ENCODE measurements at regions not wholly inside any gene's neighbourhood (a gene's known extent, or its start where the extent isn't known, plus 50 kb on each side); places are given as distances from the start of the nearest gene placed in this dataset.

DNA sequence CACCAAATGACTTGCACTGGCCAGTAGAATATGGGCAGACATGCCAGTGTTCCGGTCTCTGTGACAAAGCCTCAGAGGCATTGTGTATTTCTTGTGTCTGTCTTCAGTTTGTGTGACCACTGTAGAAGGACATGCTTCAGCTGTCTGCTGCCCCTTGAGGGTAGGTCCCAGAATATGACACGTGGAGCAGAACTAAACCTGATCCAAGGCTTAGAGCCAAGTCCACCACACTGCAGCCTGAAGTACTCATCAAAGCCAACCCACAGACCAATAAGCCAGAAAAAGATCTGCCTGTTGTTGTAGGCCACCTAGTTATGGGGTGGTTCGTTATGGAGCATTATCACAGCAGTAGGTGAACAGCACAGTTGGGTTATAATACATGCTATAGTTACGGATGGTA is 468.9 kb downstream of the PSAT1 start:
- DNase-seq (ENCODE audit: low read depth in 1 of 2, low spot score in 2 of 2) (no peak), FAIRE-seq (no peak)
- no peaks in the 10 kb centered on the region for H3K79me2 ChIP-seq (ENCODE audit: control insufficient read depth in 1 of 2, insufficient read depth in 2 of 2, low read length in 2 of 2)
- no peak overlapping the region for H4K5ac ChIP-seq (ENCODE audit: insufficient read length, low read depth, low read length)
- no peaks in the 10 kb centered on the region for H3K79me1 ChIP-seq (ENCODE audit: low read depth, low read length)
- no peak overlapping the region for H3K9ac ChIP-seq (replicated peaks in 1 of 4; ENCODE audit: extremely low read depth in 1 of 4, low read depth in 3 of 4, low read length in 3 of 4)
- H3K4ac ChIP-seq (replicated peaks; ENCODE audit: insufficient read length, low read depth, low read length) = no peak overlapping the region
- no peak overlapping the region for H3K27ac ChIP-seq (ENCODE audit: low read depth, low read length)
- H3K56ac ChIP-seq (replicated peaks; ENCODE audit: insufficient read length, low read depth, low read length) = no peak overlapping the region
- H3K23ac ChIP-seq (ENCODE audit: insufficient read length) = no peak overlapping the region
- no peaks in the 10 kb centered on the region for H3K27me3 ChIP-seq (replicated peaks in 1 of 4; ENCODE audit: control insufficient read depth in 3 of 4, extremely low read depth in 1 of 4, insufficient read depth in 3 of 4, low read length in 3 of 4)
- H3K9me3 ChIP-seq (ENCODE audit: insufficient read depth in 2 of 2, low read depth in 1 of 2, low read length in 1 of 2) = no peaks in the 10 kb centered on the region
- no peak overlapping the region for H2BK120ac ChIP-seq (replicated peaks; ENCODE audit: low read depth, low read length)
- WGBS, 2 experiments (ENCODE audit: extremely low coverage in 1 of 2, insufficient coverage in 1 of 2, insufficient read length in 1 of 2, insufficient replicate concordance in 2 of 2, low coverage in 1 of 2, low lambda C conversion rate in 2 of 2, missing lambda C conversion rate in 1 of 2) = 94% methylated on average over 4 of the region's 4 CpGs; no CpG with 5 or more reads in 1 of the 2 experiments
- H3K36me3 ChIP-seq (ENCODE audit: control insufficient read depth in 2 of 4, insufficient read depth in 4 of 4, low read length in 3 of 4) = no peaks in the 10 kb centered on the region
- H2AFZ ChIP-seq (ENCODE audit: low read length) = no peak overlapping the region
- H3K4me1 ChIP-seq (replicated peaks in 1 of 4; ENCODE audit: control insufficient read depth in 3 of 4, insufficient read depth in 4 of 4, low read length in 3 of 4) = no peaks in the 10 kb centered on the region
- no peak overlapping the region for H2BK20ac ChIP-seq (ENCODE audit: low read length)
- no peak overlapping the region for H2BK12ac ChIP-seq (ENCODE audit: low read depth, low read length)
- no peak overlapping the region for H3K4me3 ChIP-seq (ENCODE audit: extremely low read depth in 1 of 4, insufficient read depth in 2 of 4, low read depth in 3 of 4, low read length in 4 of 4)
- POLR2A ChIA-PET (ENCODE audit: partially characterized antibody) = no interaction called here
- no peaks in the 10 kb centered on the region for H4K20me1 ChIP-seq (replicated peaks in 1 of 2; ENCODE audit: control insufficient read depth in 1 of 2, insufficient read depth in 2 of 2, low read length in 2 of 2)
- H3K14ac ChIP-seq (ENCODE audit: insufficient read length) = no peak overlapping the region
- no peak overlapping the region for H2BK15ac ChIP-seq (ENCODE audit: low read length)
- no peak overlapping the region for H4K8ac ChIP-seq (ENCODE audit: extremely low read depth, insufficient read depth, low read length)
- no peaks in the 10 kb centered on the region for H3K23me2 ChIP-seq (ENCODE audit: low read depth, low read length)
- no peak overlapping the region for H3K18ac ChIP-seq (ENCODE audit: extremely low read depth, low read length)
- no peak overlapping the region for H3K4me2 ChIP-seq (ENCODE audit: insufficient read depth in 1 of 2, low read depth in 2 of 2, low read length in 2 of 2)
- CTCF ChIA-PET (ENCODE audit: partially characterized antibody) = no interaction called here
- no peak overlapping the region for H4K91ac ChIP-seq (replicated peaks; ENCODE audit: insufficient read length, low read length)
- no peak overlapping the region for H2AK5ac ChIP-seq (ENCODE audit: low read depth, low read length)
- H2BK5ac ChIP-seq (ENCODE audit: low read depth, low read length) = no peak overlapping the region
- TF ChIP-seq POLR2A (IDR thresholded peaks at IDR 0.05; ENCODE audit: control extremely low read depth in 1 of 2, low read depth in 2 of 2, low read length in 2 of 2) (no peak), SIN3A (conservative IDR thresholded peaks at IDR 0.05 in 1 of 2, IDR thresholded peaks at IDR 0.05 in 1 of 2; ENCODE audit: low read depth in 1 of 2, low read length in 2 of 2) (no peak), MAFK (IDR thresholded peaks at IDR 0.05; ENCODE audit: low read depth, low read length) (no peak), KDM1A (IDR thresholded peaks at IDR 0.05; ENCODE audit: borderline replicate concordance, low read length) (no peak), RAD21 (IDR thresholded peaks at IDR 0.05 in 1 of 2, conservative IDR thresholded peaks at IDR 0.05 in 1 of 2; ENCODE audit: low read depth in 2 of 2, low read length in 2 of 2) (no peak), SP4 (IDR thresholded peaks at IDR 0.05; ENCODE audit: low read length) (no peak), KDM4A (IDR thresholded peaks at IDR 0.05; ENCODE audit: low read depth, low read length, severe bottlenecking) (no peak)
- TF ChIP-seq, protein P1, sequence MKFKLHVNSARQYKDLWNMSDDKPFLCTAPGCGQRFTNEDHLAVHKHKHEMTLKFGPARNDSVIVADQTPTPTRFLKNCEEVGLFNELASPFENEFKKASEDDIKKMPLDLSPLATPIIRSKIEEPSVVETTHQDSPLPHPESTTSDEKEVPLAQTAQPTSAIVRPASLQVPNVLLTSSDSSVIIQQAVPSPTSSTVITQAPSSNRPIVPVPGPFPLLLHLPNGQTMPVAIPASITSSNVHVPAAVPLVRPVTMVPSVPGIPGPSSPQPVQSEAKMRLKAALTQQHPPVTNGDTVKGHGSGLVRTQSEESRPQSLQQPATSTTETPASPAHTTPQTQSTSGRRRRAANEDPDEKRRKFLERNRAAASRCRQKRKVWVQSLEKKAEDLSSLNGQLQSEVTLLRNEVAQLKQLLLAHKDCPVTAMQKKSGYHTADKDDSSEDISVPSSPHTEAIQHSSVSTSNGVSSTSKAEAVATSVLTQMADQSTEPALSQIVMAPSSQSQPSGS (IDR thresholded peaks at IDR 0.05; ENCODE audit: low read length) = no peak
